OCI-LY7 (cell line): ENCODE measurements at regions not wholly inside any gene's neighbourhood (a gene's known extent, or its start where the extent isn't known, plus 50 kb on each side); places are given as distances from the start of the nearest gene placed in this dataset.

Experiments used
- BruUV-seq: library from RNA; stranded (reverse); fragments of 400-500 nt; replicated peaks from 2 replicates; lab custom pipeline; 2021; lab: Mats Ljungman, UMichigan
- CTCF ChIA-PET: fragments of 300-600 bp; sonication (Branson Sonifier 250); formaldehyde crosslinking; loops from one replicate; lab custom pipeline; 2022; ENCODE audit warnings: antibody characterized with exemption; ENCODE audit not compliant: unreplicated experiment; lab: Charles Lee
- POLR2A ChIA-PET: fragments of 300-600 bp; sonication (Branson Sonifier 250); formaldehyde crosslinking; loops from one replicate; lab custom pipeline; 2022; ENCODE audit warnings: antibody characterized with exemption; lab: Charles Lee
- DNase-seq: peaks from one replicate; pipeline ENCODE4 v3.0.0-alpha.2; 2015; ENCODE audit warnings: low spot score
- H2AFZ ChIP-seq: fragments of 200-600 bp; sonication (generic), shearing (Covaris generic); 2 replicates; pipeline ENCODE4 v1.6.1; 2014; ENCODE audit warnings: mild to moderate bottlenecking, antibody characterized with exemption, low read length, moderate library complexity
- H3K27ac ChIP-seq: fragments of 200-600 bp; sonication (generic); 2 replicates; pipeline ENCODE4 v1.5.1; 2014; ENCODE audit warnings: mixed run types, low read depth, mild to moderate bottlenecking, moderate library complexity, low read length, inconsistent platforms; ENCODE audit not compliant: poor library complexity, severe bottlenecking
- H3K36me3 ChIP-seq: fragments of 200-600 bp; sonication (generic); 2 replicates; pipeline ENCODE4 v1.6.1; 2014; ENCODE audit warnings: mild to moderate bottlenecking, antibody characterized with exemption, low read length, moderate library complexity, mixed read lengths; ENCODE audit not compliant: insufficient read depth
- H3K4me1 ChIP-seq: fragments of 200-600 bp; sonication (generic); 2 replicates; pipeline ENCODE4 v1.5.1; 2014; ENCODE audit warnings: mild to moderate bottlenecking, low read length; ENCODE audit not compliant: insufficient read depth, poor library complexity, severe bottlenecking
- H3K4me2 ChIP-seq: fragments of 200-600 bp; sonication (generic); 2 replicates; pipeline ENCODE4 v1.6.1; 2014; ENCODE audit warnings: mild to moderate bottlenecking, low read length
- H3K4me3 ChIP-seq: fragments of 200-600 bp; sonication (generic); 2 replicates; pipeline ENCODE4 v1.5.1; 2014; ENCODE audit warnings: mild to moderate bottlenecking, low read depth, low read length; ENCODE audit not compliant: poor library complexity, severe bottlenecking
- H3K79me2 ChIP-seq: fragments of 200-600 bp; sonication (generic); 2 replicates; pipeline ENCODE4 v1.6.1; 2016; ENCODE audit warnings: low read depth, mild to moderate bottlenecking, low read length, moderate library complexity, mixed read lengths; ENCODE audit not compliant: insufficient read depth
- H3K9me2 ChIP-seq: fragments of 200-600 bp; sonication (generic); 2 replicates; pipeline ENCODE4 v1.6.1; 2016; ENCODE audit warnings: mild to moderate bottlenecking, low read length, mixed read lengths; ENCODE audit not compliant: insufficient read depth
- H3K9me3 ChIP-seq: fragments of 200-600 bp; sonication (generic); 2 replicates; pipeline ENCODE4 v1.6.1; 2014; ENCODE audit warnings: mild to moderate bottlenecking, mixed run types, low read length, mixed read lengths
- H4K20me1 ChIP-seq: fragments of 200-600 bp; sonication (generic); 2 replicates; pipeline ENCODE4 v1.6.1; 2014; ENCODE audit warnings: mild to moderate bottlenecking, antibody characterized with exemption, low read length, moderate library complexity, mixed read lengths; ENCODE audit not compliant: insufficient read depth
- CTCF ChIP-seq: fragments of 200-600 bp; sonication (generic); conservative IDR thresholded peaks from 2 replicates; pipeline ENCODE4 v1.5.1; 2014; ENCODE audit warnings: mild to moderate bottlenecking, antibody characterized with exemption, low read length, moderate library complexity, mixed read lengths
- EZH2phosphoT487 ChIP-seq: fragments of 200-600 bp; sonication (generic); IDR thresholded peaks from 2 replicates; pipeline ENCODE4 v1.6.1; 2018; ENCODE audit warnings: low read depth, borderline replicate concordance, mild to moderate bottlenecking, mixed run types, antibody characterized with exemption, low read length, moderate library complexity, mixed read lengths
- intact Hi-C: fragments of 100-400 bp; cut with micrococcal nuclease; formaldehyde crosslinking; loops from one replicate; pipeline ENCODE4 v1.10.0; 2022; ENCODE audit not compliant: unreplicated experiment

DNA sequence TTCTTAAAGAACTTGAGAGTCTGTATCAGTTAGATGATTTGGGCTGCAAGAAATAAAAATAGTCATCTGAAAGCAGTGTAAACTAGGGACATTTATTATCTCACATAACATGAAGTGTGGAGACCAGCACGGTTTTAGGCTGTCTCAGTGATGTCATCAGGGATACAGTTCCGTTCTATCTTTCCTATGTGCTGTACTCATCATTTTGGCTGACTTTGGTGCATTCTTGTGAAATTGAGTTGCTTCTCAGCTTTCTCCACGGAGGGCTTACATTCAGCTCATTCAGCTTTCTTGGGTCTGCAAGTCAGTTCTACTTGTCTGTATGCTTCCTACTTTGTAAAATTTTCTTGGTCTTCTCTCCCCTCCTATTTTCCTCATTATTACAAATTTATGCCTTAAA lies 51.8 kb upstream of the LIN7C start:
- no peaks in the 10 kb centered on the region for H3K79me2 ChIP-seq
- intact Hi-C loops, result no loop called here

DNA sequence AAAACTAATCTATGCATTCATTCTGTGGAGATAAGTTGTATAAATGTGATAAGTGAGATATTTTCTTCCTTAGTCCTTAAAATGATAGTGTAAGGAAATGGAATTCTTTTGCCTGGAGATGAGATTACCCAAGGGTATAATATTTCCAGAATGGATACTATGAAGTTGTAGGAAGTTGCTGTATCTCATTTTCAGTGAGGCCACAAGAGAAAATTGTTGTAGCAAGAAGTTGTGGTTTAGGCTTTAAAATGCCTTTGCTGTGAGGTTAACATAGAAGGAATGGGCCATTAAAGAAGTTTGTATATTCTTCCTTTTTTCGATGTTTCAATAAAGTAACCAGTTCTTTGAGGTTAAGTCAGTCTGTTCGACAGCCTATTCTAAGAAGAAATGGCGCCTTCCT lies 50.7 kb upstream of the LIN7C start:
- intact Hi-C loops, result no loop called here
- H3K9me2 ChIP-seq, result 0 out of 2 replicates have a peak, but pooled peaks cover 3% of the 10 kb centered on the region
- BruUV-seq, result no TSS peak
- TF ChIP-seq EZH2phosphoT487, result no peak
- TF ChIP-seq CTCF, result no peak
- no peak overlapping the region for H3K4me2 ChIP-seq
- H3K27ac ChIP-seq, result no peak overlapping the region
- H3K4me1 ChIP-seq, result no peaks in the 10 kb centered on the region
- ChIA-PET POLR2A (no interaction called here), CTCF (no interaction called here)
- H4K20me1 ChIP-seq, result no peaks in the 10 kb centered on the region
- no peak for DNase-seq
- H3K79me2 ChIP-seq, result no peaks in the 10 kb centered on the region
- no peak overlapping the region for H2AFZ ChIP-seq
- no peaks in the 10 kb centered on the region for H3K9me3 ChIP-seq
- no peaks in the 10 kb centered on the region for H3K36me3 ChIP-seq
- H3K4me3 ChIP-seq, result no peak overlapping the region

More for the DNA sequence above, 51.8 kb upstream of the LIN7C start:
- Histone ChIP-seq H3K4me1 (no peaks in the 10 kb centered on the region), H3K27ac (no peak overlapping the region), H3K9me2 (0 out of 2 replicates have a peak, but pooled peaks cover 3% of the 10 kb centered on the region), H3K4me2 (no peak overlapping the region), H2AFZ (no peak overlapping the region), H3K4me3 (no peak overlapping the region), H4K20me1 (no peaks in the 10 kb centered on the region), H3K9me3 (no peaks in the 10 kb centered on the region), H3K36me3 (no peaks in the 10 kb centered on the region)
- ChIA-PET CTCF (no interaction called here), POLR2A (no interaction called here)
- BruUV-seq, result no TSS peak
- TF ChIP-seq EZH2phosphoT487, result no peak
- TF ChIP-seq CTCF, result no peak
- DNase-seq, result no peak
